D721Med (cell line): ENCODE measurements at regions not wholly inside any gene's neighbourhood (a gene's known extent, or its start where the extent isn't known, plus 50 kb on each side); places are given as distances from the start of the nearest gene placed in this dataset.

Experiments used
- DNase-seq: peaks from one replicate; pipeline ENCODE4 v3.0.0; 2011; ENCODE audit warnings: low spot score; ENCODE audit not compliant: insufficient read length
- FAIRE-seq: peaks from 2 replicates; lab custom pipeline; 2011; peaks lifted over from hg19 to GRCh38; lab: Jason Lieb, UNC
- CTCF ChIP-seq: IDR thresholded peaks from 2 replicates; pipeline ENCODE4 v1.5.1; 2012; ENCODE audit warnings: mild to moderate bottlenecking, control low read depth; ENCODE audit not compliant: insufficient read depth; ENCODE audit errors: missing control alignments

GRCh38 chr4:91958596-91958995 lies 345.2 kb upstream of the GRID2 start:
- no peak for TF ChIP-seq CTCF
- DNase-seq, result no peak
- no peak for FAIRE-seq

- no peak for FAIRE-seq
- no peak for TF ChIP-seq CTCF
- DNase-seq, result no peak
Measured at GRCh38 chr4:91961504-91961903, 342.3 kb upstream of the GRID2 start.

GRCh38 chr4:91963486-91963885 lies 340.3 kb upstream of the GRID2 start:
- DNase-seq, result no peak
- peak; percentile 6 for FAIRE-seq

GRCh38 chr4:91965166-91965565 lies 338.6 kb upstream of the GRID2 start:
- TF ChIP-seq CTCF, result no peak
- FAIRE-seq (no peak), DNase-seq (no peak)

More at GRCh38 chr4:91963486-91963885, 340.3 kb upstream of the GRID2 start:
- no peak for TF ChIP-seq CTCF

- TF ChIP-seq CTCF, result no peak
- DNase-seq (no peak), FAIRE-seq (no peak)
Measured at GRCh38 chr4:91973479-91974153, 330.1 kb upstream of the GRID2 start.

- DNase-seq, result no peak
- FAIRE-seq, result no peak
Measured at GRCh38 chr4:91984466-91984865, 319.3 kb upstream of the GRID2 start.

More at GRCh38 chr4:91984466-91984865, 319.3 kb upstream of the GRID2 start:
- TF ChIP-seq CTCF, result no peak
